NCI-H2081 treated with DMSO at 0.1 percent for 48 hours (cell line): ENCODE measurements at regions not wholly inside any gene's neighbourhood (a gene's known extent, or its start where the extent isn't known, plus 50 kb on each side); places are given as distances from the start of the nearest gene placed in this dataset.

Source experiments
- DNase-seq: peaks from one replicate; lab custom pipeline; 2025; lab: John Stamatoyannopoulos, UW

GRCh38 chr2:16330571-16330970 lies 335.1 kb downstream of the CYRIA start:
- no peak for DNase-seq

- DNase-seq, result no peak
These were observed 335.6 kb downstream of the CYRIA start for GRCh38 chr2:16330012-16330411.

GRCh38 chr2:16329421-16329820 lies 336.2 kb downstream of the CYRIA start:
- DNase-seq, result no peak

- no peak for DNase-seq
These were observed 337.0 kb downstream of the CYRIA start for GRCh38 chr2:16328521-16329190.

GRCh38 chr2:16327326-16327725 lies 338.3 kb downstream of the CYRIA start:
- no peak for DNase-seq

GRCh38 chr2:16326711-16327300 lies 338.8 kb downstream of the CYRIA start:
- no peak for DNase-seq

GRCh38 chr2:16325976-16326510 lies 339.6 kb downstream of the CYRIA start:
- DNase-seq, result no peak

GRCh38 chr2:16325016-16325975 lies 340.3 kb downstream of the CYRIA start:
- DNase-seq, result no peak

- no peak for DNase-seq
These were observed 341.1 kb downstream of the CYRIA start for GRCh38 chr2:16324544-16324937.

- DNase-seq, result no peak
These were observed 341.8 kb downstream of the CYRIA start for GRCh38 chr2:16323551-16324543.

- no peak for DNase-seq
These were observed 342.5 kb downstream of the CYRIA start for GRCh38 chr2:16323126-16323520.

GRCh38 chr2:16322308-16323125 lies 343.1 kb downstream of the CYRIA start:
- no peak for DNase-seq

- DNase-seq, result no peak
These were observed 343.8 kb downstream of the CYRIA start for GRCh38 chr2:16321872-16322271.

GRCh38 chr2:16321256-16321655 lies 344.4 kb downstream of the CYRIA start:
- no peak for DNase-seq

- no peak for DNase-seq
These were observed 344.9 kb downstream of the CYRIA start for GRCh38 chr2:16320716-16321115.

- DNase-seq, result no peak
These were observed 346.0 kb downstream of the CYRIA start for GRCh38 chr2:16319551-16320121.

- no peak for DNase-seq
These were observed 347.0 kb downstream of the CYRIA start for GRCh38 chr2:16318474-16319195.

- no peak for DNase-seq
These were observed 347.6 kb downstream of the CYRIA start for GRCh38 chr2:16318051-16318450.

- DNase-seq, result no peak
These were observed 348.3 kb downstream of the CYRIA start for GRCh38 chr2:16317211-16317830.
